ENCODE measurements at regions not wholly inside any gene's neighbourhood (a gene's known extent, or its start where the extent isn't known, plus 50 kb on each side); places are given as distances from the start of the nearest gene placed in this dataset.

GRCh38 chr2:209260281-209260680 is 163.6 kb upstream of the MAP2 start:
- CTCF ChIA-PET (ENCODE audit: partially characterized antibody) = no interaction called here
- WGBS, 2 experiments (ENCODE audit: extremely low coverage in 1 of 2, insufficient coverage in 1 of 2, insufficient read length in 1 of 2, insufficient replicate concordance in 2 of 2, low coverage in 1 of 2, low lambda C conversion rate in 2 of 2, missing lambda C conversion rate in 1 of 2) = 93% methylated on average over 5 of the region's 5 CpGs; no CpG with 5 or more reads in 1 of the 2 experiments
- H3K4me2 ChIP-seq (ENCODE audit: insufficient read depth in 1 of 2, low read depth in 2 of 2, low read length in 2 of 2) = no peak overlapping the region
- 0 out of 7 replicates have a peak, but pooled peaks cover 0 to 2% (median 0%) of the 10 kb centered on the region in 4 experiments for H3K4me1 ChIP-seq (replicated peaks in 1 of 4; ENCODE audit: control insufficient read depth in 3 of 4, insufficient read depth in 4 of 4, low read length in 3 of 4)
- no peak overlapping the region for H2BK15ac ChIP-seq (ENCODE audit: low read length)
- no peaks in the 10 kb centered on the region for H3K23me2 ChIP-seq (ENCODE audit: low read depth, low read length)
- H3K36me3 ChIP-seq (ENCODE audit: control insufficient read depth in 2 of 4, insufficient read depth in 4 of 4, low read length in 3 of 4) = peaks cover 0 to 3% (median 0%) of the 10 kb centered on the region in 4 experiments; a peak in 1 of 8 replicates
- H4K20me1 ChIP-seq (replicated peaks in 1 of 2; ENCODE audit: control insufficient read depth in 1 of 2, insufficient read depth in 2 of 2, low read length in 2 of 2) = no peaks in the 10 kb centered on the region
- H3K4me3 ChIP-seq (ENCODE audit: extremely low read depth in 1 of 4, insufficient read depth in 2 of 4, low read depth in 3 of 4, low read length in 4 of 4) = no peak overlapping the region
- no peak overlapping the region for H3K56ac ChIP-seq (replicated peaks; ENCODE audit: insufficient read length, low read depth, low read length)
- H3K23ac ChIP-seq (ENCODE audit: insufficient read length) = no peak overlapping the region
- H3K14ac ChIP-seq (ENCODE audit: insufficient read length) = no peak overlapping the region
- no peak overlapping the region for H4K91ac ChIP-seq (replicated peaks; ENCODE audit: insufficient read length, low read length)
- H3K79me2 ChIP-seq (ENCODE audit: control insufficient read depth in 1 of 2, insufficient read depth in 2 of 2, low read length in 2 of 2) = no peaks in the 10 kb centered on the region
- H3K18ac ChIP-seq (ENCODE audit: extremely low read depth, low read length) = no peak overlapping the region
- H3K27me3 ChIP-seq (replicated peaks in 1 of 4; ENCODE audit: control insufficient read depth in 3 of 4, extremely low read depth in 1 of 4, insufficient read depth in 3 of 4, low read length in 3 of 4) = no peaks in the 10 kb centered on the region
- peaks cover 3 to 8% of the 10 kb centered on the region in 2 experiments; a peak in 2 of 4 replicates for H3K9me3 ChIP-seq (ENCODE audit: insufficient read depth in 2 of 2, low read depth in 1 of 2, low read length in 1 of 2)
- H3K9ac ChIP-seq (replicated peaks in 1 of 4; ENCODE audit: extremely low read depth in 1 of 4, low read depth in 3 of 4, low read length in 3 of 4) = no peak overlapping the region
- H4K8ac ChIP-seq (ENCODE audit: extremely low read depth, insufficient read depth, low read length) = no peak overlapping the region
- no peak overlapping the region for H3K27ac ChIP-seq (ENCODE audit: low read depth, low read length)
- H2AFZ ChIP-seq (ENCODE audit: low read length) = no peak overlapping the region
- H2BK5ac ChIP-seq (ENCODE audit: low read depth, low read length) = no peak overlapping the region
- no peaks in the 10 kb centered on the region for H3K79me1 ChIP-seq (ENCODE audit: low read depth, low read length)
- no peak overlapping the region for H2AK5ac ChIP-seq (ENCODE audit: low read depth, low read length)
- no peak overlapping the region for H4K5ac ChIP-seq (ENCODE audit: insufficient read length, low read depth, low read length)
- no peak overlapping the region for H2BK120ac ChIP-seq (replicated peaks; ENCODE audit: low read depth, low read length)
- FAIRE-seq (no peak), DNase-seq (ENCODE audit: low read depth in 1 of 2, low spot score in 2 of 2) (no peak)
- POLR2A ChIA-PET (ENCODE audit: partially characterized antibody) = no interaction called here
- H3K4ac ChIP-seq (replicated peaks; ENCODE audit: insufficient read length, low read depth, low read length) = no peak overlapping the region
- H2BK12ac ChIP-seq (ENCODE audit: low read depth, low read length) = no peak overlapping the region
- no peak overlapping the region for H2BK20ac ChIP-seq (ENCODE audit: low read length)
- TF ChIP-seq SIN3A (conservative IDR thresholded peaks at IDR 0.05 in 1 of 2, IDR thresholded peaks at IDR 0.05 in 1 of 2; ENCODE audit: low read depth in 1 of 2, low read length in 2 of 2) (no peak), SIX5 (IDR thresholded peaks at IDR 0.05; ENCODE audit: low read depth, low read length) (no peak), YY1 (IDR thresholded peaks at IDR 0.05; ENCODE audit: low read depth, low read length) (no peak), BRCA1 (IDR thresholded peaks at IDR 0.05; ENCODE audit: low read depth, low read length) (no peak), EGR1 (IDR thresholded peaks at IDR 0.05; ENCODE audit: borderline replicate concordance, low read depth, low read length) (no peak), USF2 (IDR thresholded peaks at IDR 0.05; ENCODE audit: low read length) (no peak), SIRT6 (IDR thresholded peaks at IDR 0.05; ENCODE audit: low read length) (no peak), KDM4A (IDR thresholded peaks at IDR 0.05; ENCODE audit: low read depth, low read length, severe bottlenecking) (no peak), BACH1 (IDR thresholded peaks at IDR 0.05; ENCODE audit: low read length) (no peak), POU5F1 (IDR thresholded peaks at IDR 0.05; ENCODE audit: low read depth, low read length) (no peak), SUZ12 (IDR thresholded peaks at IDR 0.05; ENCODE audit: low read length) (no peak), MAFK (IDR thresholded peaks at IDR 0.05; ENCODE audit: low read depth, low read length) (no peak), TCF12 (IDR thresholded peaks at IDR 0.05; ENCODE audit: low read depth, low read length) (no peak), NANOG (IDR thresholded peaks at IDR 0.05; ENCODE audit: insufficient read depth, low read depth, low read length, poor library complexity, severe bottlenecking) (no peak), KDM5A (IDR thresholded peaks at IDR 0.05; ENCODE audit: low read length) (no peak)
